ENCODE measurements at regions not wholly inside any gene's neighbourhood (a gene's known extent, or its start where the extent isn't known, plus 50 kb on each side); places are given as distances from the start of the nearest gene placed in this dataset.

DNA sequence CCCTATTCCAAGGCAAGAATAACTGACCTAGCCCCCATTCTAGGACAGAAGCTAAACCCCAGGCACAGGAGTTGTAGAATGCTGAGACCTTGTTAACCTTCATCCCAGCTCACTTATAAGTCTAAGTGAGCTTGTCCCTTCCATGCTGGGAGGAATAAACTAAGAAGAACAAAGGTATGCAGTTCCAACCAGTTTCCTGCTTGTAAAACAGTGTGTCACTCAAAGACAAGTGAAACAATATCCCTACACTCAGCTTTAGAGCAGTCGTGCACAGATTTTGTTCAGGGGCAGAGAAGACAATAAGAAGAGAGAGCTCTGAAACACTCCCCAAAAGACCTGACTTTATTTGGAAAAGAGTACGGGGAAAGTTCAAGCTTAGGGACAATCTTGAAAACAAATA, 292.1 kb downstream of the CGGBP1 start:
- H3K9ac ChIP-seq (ENCODE audit: insufficient read depth in 1 of 2, low read depth in 2 of 2, low read length in 2 of 2): no peak overlapping the region
- DNase-seq (ENCODE audit: extremely low read depth in 1 of 4, low spot score in 3 of 4): no peak
- no peaks in the 10 kb centered on the region for H3K27me3 ChIP-seq (ENCODE audit: control insufficient read depth in 2 of 2, insufficient read depth in 2 of 2, low read length in 2 of 2)
- FAIRE-seq: no peak
- no peak overlapping the region for H3K4me3 ChIP-seq
- CTCF ChIA-PET (ENCODE audit: low intra/inter-chr PET ratio): no interaction called here
- 55% methylated on average over 2 of the region's 2 CpGs for WGBS (ENCODE audit: insufficient coverage, low coverage, missing lambda C conversion rate)
- no peak for TF ChIP-seq MTA2 (IDR thresholded peaks at IDR 0.05; ENCODE audit: low read depth)
- no peak for TF ChIP-seq HNRNPH1 (optimal IDR thresholded peaks at IDR 0.05; ENCODE audit: low read depth, low read length)
- TF ChIP-seq ERF (CRISPR knock-in tag; IDR thresholded peaks at IDR 0.05): no peak
- no peak for TF ChIP-seq SETDB1 (IDR thresholded peaks at IDR 0.05; ENCODE audit: low read length)
- TF ChIP-seq, protein P1, sequence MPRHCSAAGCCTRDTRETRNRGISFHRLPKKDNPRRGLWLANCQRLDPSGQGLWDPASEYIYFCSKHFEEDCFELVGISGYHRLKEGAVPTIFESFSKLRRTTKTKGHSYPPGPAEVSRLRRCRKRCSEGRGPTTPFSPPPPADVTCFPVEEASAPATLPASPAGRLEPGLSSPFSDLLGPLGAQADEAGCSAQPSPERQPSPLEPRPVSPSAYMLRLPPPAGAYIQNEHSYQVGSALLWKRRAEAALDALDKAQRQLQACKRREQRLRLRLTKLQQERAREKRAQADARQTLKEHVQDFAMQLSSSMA (CRISPR knock-in tag; IDR thresholded peaks at IDR 0.05): no peak
- no peak for TF ChIP-seq TRIM24 (IDR thresholded peaks at IDR 0.05)
- no peak for TF ChIP-seq ZNF668 (CRISPR knock-in tag; IDR thresholded peaks at IDR 0.05)
- TF ChIP-seq OTX1 (CRISPR knock-in tag; IDR thresholded peaks at IDR 0.05): no peak
- no peak for TF ChIP-seq STAT5A (IDR thresholded peaks at IDR 0.05; ENCODE audit: borderline replicate concordance, low read length)
- no peak for TF ChIP-seq HOXB6 (CRISPR knock-in tag; IDR thresholded peaks at IDR 0.05; ENCODE audit: borderline replicate concordance)
- TF ChIP-seq HDGF (IDR thresholded peaks at IDR 0.05): no peak
- TF ChIP-seq RBM34 (IDR thresholded peaks at IDR 0.05; ENCODE audit: borderline replicate concordance, insufficient read depth, low read length): no peak
- H4K20me1 ChIP-seq (replicated peaks; ENCODE audit: control insufficient read depth, insufficient read depth, low read length): no peaks in the 10 kb centered on the region
- H3K9me3 ChIP-seq (replicated peaks; ENCODE audit: control insufficient read depth, insufficient read depth, low read depth, low read length): no peaks in the 10 kb centered on the region; the same call in 1 of the 2 replicates
- no peaks in the 10 kb centered on the region for H3K4me1 ChIP-seq (replicated peaks in 1 of 2; ENCODE audit: control insufficient read depth in 2 of 2, insufficient read depth in 2 of 2, low read length in 2 of 2)
- POLR2A ChIA-PET: interaction anchor here (0.7 kb wide), 1 partner anchor 146 kb away, joined by 3 read pairs; no protein-coding TSS in a partner anchor
- H2AFZ ChIP-seq (ENCODE audit: low read depth, low read length): no peak overlapping the region
- H3K9me1 ChIP-seq (ENCODE audit: control insufficient read depth, insufficient read depth, low read length): no peaks in the 10 kb centered on the region
- intact Hi-C loops (cut with micrococcal nuclease): no loop called here
- BruUV-seq (replicated peaks): no TSS peak
- in situ Hi-C loops (cut with MboI): no loop called here
- ATAC-seq: no peak
- no peak overlapping the region for H3K27ac ChIP-seq (ENCODE audit: extremely low read depth, low read depth, low read length)
- H3K79me2 ChIP-seq (ENCODE audit: control insufficient read depth, insufficient read depth, low read length): no peaks in the 10 kb centered on the region
- H3K4me2 ChIP-seq (ENCODE audit: insufficient read depth, low read length): no peak overlapping the region
- no peaks in the 10 kb centered on the region for H3K36me3 ChIP-seq (ENCODE audit: control insufficient read depth, insufficient read depth, low read length)
